BJ (cell line): ENCODE measurements at regions not wholly inside any gene's neighbourhood (a gene's known extent, or its start where the extent isn't known, plus 50 kb on each side); places are given as distances from the start of the nearest gene placed in this dataset.

Source experiments
- CTCF ChIA-PET: fragments of 350-600 bp; formaldehyde crosslinking; extraction: SDS; loops from one replicate; lab custom pipeline; 2021; ENCODE audit warnings: antibody characterized with exemption, inconsistent platforms; lab: Yijun Ruan, JAX
- POLR2A ChIA-PET: fragments of 300-600 bp; sonication (Branson Sonifier 250); formaldehyde crosslinking; extraction: SDS; loops from one replicate; lab custom pipeline; 2021; ENCODE audit warnings: antibody characterized with exemption; lab: Charles Lee
- DNase-seq: peaks from one replicate; pipeline ENCODE4 v3.0.0-alpha.2; 2011; ENCODE audit warnings: low read depth
- H3K27me3 ChIP-seq: 2 replicates; pipeline ENCODE4 v1.6.0; 2011; ENCODE audit warnings: low read length; ENCODE audit not compliant: control insufficient read depth, insufficient read depth
- H3K36me3 ChIP-seq: 2 replicates; pipeline ENCODE4 v1.5.1; 2011; ENCODE audit warnings: low read length; ENCODE audit not compliant: control insufficient read depth, insufficient read depth
- H3K4me3 ChIP-seq: 2 replicates; pipeline ENCODE4 v1.5.1; 2011; ENCODE audit warnings: low read depth, mild to moderate bottlenecking, control low read depth, low read length
- TF ChIP-seq, protein P1 (sequence below): IDR thresholded peaks from 2 replicates; pipeline ENCODE4 v1.5.1; 2011; ENCODE audit warnings: low read depth, mild to moderate bottlenecking, control low read depth, inconsistent platforms, low read length, moderate library complexity; ENCODE audit not compliant: insufficient read depth

DNA sequence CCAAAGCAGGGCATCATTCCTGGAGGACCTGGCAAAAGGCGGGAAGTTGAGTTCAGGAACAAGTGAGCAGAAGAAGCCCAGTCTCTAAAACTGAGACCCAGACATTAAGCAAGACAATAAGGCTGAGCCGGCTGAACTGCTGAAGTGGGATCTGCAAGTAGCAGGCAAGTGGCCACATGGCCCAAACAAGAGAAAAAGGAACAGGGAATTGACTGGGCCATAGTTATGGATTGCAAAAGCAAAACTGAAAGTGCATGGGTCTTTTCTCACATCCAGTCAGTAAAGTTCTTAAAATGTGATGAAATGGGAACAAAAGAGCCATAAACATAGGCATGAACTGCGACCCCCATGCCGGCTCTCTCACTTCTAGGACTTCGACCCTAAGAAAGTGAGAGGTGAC, 101.2 kb downstream of the SCN11A start:
- Histone ChIP-seq H3K36me3 (no peaks in the 10 kb centered on the region), H3K27me3 (peaks cover 5% of the 10 kb centered on the region; the same call in 1 of the 2 replicates), H3K4me3 (no peak overlapping the region)
- no peak for DNase-seq
- TF ChIP-seq, protein P1, sequence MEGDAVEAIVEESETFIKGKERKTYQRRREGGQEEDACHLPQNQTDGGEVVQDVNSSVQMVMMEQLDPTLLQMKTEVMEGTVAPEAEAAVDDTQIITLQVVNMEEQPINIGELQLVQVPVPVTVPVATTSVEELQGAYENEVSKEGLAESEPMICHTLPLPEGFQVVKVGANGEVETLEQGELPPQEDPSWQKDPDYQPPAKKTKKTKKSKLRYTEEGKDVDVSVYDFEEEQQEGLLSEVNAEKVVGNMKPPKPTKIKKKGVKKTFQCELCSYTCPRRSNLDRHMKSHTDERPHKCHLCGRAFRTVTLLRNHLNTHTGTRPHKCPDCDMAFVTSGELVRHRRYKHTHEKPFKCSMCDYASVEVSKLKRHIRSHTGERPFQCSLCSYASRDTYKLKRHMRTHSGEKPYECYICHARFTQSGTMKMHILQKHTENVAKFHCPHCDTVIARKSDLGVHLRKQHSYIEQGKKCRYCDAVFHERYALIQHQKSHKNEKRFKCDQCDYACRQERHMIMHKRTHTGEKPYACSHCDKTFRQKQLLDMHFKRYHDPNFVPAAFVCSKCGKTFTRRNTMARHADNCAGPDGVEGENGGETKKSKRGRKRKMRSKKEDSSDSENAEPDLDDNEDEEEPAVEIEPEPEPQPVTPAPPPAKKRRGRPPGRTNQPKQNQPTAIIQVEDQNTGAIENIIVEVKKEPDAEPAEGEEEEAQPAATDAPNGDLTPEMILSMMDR = no peak
- CTCF ChIA-PET = no interaction called here
- POLR2A ChIA-PET = no interaction called here

- TF ChIP-seq, protein P1 = no peak
- H3K27me3 ChIP-seq = peaks cover 5% of the 10 kb centered on the region; the same call in 1 of the 2 replicates
- H3K4me3 ChIP-seq = no peak overlapping the region
- ChIA-PET CTCF (interaction anchor here (1.3 kb wide), 1 partner anchor 10 kb away, joined by 3 read pairs; no protein-coding TSS in a partner anchor), POLR2A (no interaction called here)
- no peaks in the 10 kb centered on the region for H3K36me3 ChIP-seq
- DNase-seq = no peak
Observed at GRCh38 chr3:38949994-38950393, 101.8 kb downstream of the SCN11A start.

GRCh38 chr3:38940394-38940793, 111.3 kb downstream of the SCN11A start:
- ChIA-PET POLR2A (interaction anchor here (0.6 kb wide), 1 partner anchor 14 kb away, joined by 5 read pairs; no protein-coding TSS in a partner anchor), CTCF (no interaction called here)
- Histone ChIP-seq H3K36me3 (no peaks in the 10 kb centered on the region), H3K27me3 (no peaks in the 10 kb centered on the region), H3K4me3 (no peak overlapping the region)
- no peak for DNase-seq
- TF ChIP-seq, protein P1 = no peak

- no peaks in the 10 kb centered on the region; the same call in none of the 2 replicates for H3K27me3 ChIP-seq
- DNase-seq = no peak
- H3K4me3 ChIP-seq = no peak overlapping the region
- no peaks in the 10 kb centered on the region for H3K36me3 ChIP-seq
- ChIA-PET POLR2A (no interaction called here), CTCF (no interaction called here)
- TF ChIP-seq, protein P1 = no peak
Observed at GRCh38 chr3:38925351-38925750, 109.3 kb upstream of the SCN10A start.

DNA sequence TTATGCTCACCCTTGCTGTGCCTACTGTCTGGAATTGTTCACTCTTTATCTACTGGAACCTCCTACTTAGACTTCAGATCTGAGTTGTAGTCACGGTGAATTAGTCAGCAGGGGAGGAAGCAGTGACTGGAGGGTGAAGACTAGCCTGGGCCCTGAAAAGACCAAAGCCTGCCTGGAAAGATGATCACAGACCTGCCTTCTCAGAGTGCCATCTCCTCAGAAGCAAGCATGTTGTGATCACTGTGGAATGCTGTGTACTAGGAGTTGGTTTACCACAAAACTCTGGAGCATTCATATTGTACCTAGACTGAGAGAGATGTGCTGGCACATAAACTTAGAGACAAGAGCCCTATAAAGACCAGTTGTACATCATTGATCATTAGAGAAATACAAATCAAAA, 100.7 kb upstream of the SCN10A start:
- peak; percentile 1 for DNase-seq
- ChIA-PET POLR2A (no interaction called here), CTCF (no interaction called here)
- no peaks in the 10 kb centered on the region; the same call in 1 of the 2 replicates for H3K27me3 ChIP-seq
- H3K4me3 ChIP-seq = no peak overlapping the region
- TF ChIP-seq, protein P1 = no peak
- no peaks in the 10 kb centered on the region for H3K36me3 ChIP-seq
